ENCODE measurements at regions not wholly inside any gene's neighbourhood (a gene's known extent, or its start where the extent isn't known, plus 50 kb on each side); places are given as distances from the start of the nearest gene placed in this dataset.

DNA sequence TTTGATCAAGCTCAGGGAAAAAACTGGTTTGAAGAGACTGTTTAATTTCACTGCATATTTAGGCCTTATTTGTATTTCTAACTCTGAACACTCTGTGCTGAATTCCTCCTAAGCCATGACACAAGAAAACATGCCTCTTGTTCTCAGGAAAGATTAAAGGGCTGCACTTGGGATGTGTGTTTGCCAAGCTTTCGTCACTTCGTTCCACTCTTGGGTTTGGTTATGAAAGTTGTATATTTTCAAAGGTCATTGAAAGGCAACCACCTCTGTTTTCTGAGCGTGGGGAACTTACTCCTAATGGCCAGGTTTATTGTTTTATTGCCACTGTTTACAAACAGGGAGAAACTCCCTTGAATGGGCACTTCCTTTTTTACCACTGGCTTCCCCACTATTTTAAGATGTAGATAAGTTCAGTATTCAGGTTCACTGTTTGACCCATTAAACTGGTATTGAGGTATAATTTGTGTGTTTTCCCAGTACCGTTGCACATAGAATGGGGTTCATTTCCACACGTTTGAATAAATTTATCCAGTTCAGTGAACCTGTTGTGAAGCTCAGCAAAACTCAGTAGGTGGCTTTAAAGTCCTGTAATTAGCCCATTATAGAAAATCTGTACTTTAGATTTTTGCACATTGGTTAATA, 65.3 kb downstream of the NKX2-1 start:
- TF ChIP-seq, protein P1, sequence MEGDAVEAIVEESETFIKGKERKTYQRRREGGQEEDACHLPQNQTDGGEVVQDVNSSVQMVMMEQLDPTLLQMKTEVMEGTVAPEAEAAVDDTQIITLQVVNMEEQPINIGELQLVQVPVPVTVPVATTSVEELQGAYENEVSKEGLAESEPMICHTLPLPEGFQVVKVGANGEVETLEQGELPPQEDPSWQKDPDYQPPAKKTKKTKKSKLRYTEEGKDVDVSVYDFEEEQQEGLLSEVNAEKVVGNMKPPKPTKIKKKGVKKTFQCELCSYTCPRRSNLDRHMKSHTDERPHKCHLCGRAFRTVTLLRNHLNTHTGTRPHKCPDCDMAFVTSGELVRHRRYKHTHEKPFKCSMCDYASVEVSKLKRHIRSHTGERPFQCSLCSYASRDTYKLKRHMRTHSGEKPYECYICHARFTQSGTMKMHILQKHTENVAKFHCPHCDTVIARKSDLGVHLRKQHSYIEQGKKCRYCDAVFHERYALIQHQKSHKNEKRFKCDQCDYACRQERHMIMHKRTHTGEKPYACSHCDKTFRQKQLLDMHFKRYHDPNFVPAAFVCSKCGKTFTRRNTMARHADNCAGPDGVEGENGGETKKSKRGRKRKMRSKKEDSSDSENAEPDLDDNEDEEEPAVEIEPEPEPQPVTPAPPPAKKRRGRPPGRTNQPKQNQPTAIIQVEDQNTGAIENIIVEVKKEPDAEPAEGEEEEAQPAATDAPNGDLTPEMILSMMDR (optimal IDR thresholded peaks at IDR 0.05 in 1 of 3, IDR thresholded peaks at IDR 0.05 in 1 of 3, conservative IDR thresholded peaks at IDR 0.05 in 1 of 3; ENCODE audit: extremely low read depth in 1 of 3, insufficient read depth in 2 of 3, low read length in 3 of 3): no peak
- TF ChIP-seq EZH2 (IDR thresholded peaks at IDR 0.05; ENCODE audit: low read length): no peak

All from keratinocyte (primary cell).